Astrocyte (in vitro differentiated cells and primary cell): ENCODE measurements at regions not wholly inside any gene's neighbourhood (a gene's known extent, or its start where the extent isn't known, plus 50 kb on each side); places are given as distances from the start of the nearest gene placed in this dataset.

ENCODE experiments used
- DNase-seq: peaks from one replicate; pipeline ENCODE4 v3.0.0-alpha.2; 2010; ENCODE audit warnings: low read depth
- FAIRE-seq: peaks from 2 replicates; lab custom pipeline; 2011; peaks lifted over from hg19 to GRCh38; lab: Jason Lieb, UNC
- H2AFZ ChIP-seq: 2 replicates; pipeline ENCODE4 v1.6.0; 2012; ENCODE audit warnings: low read depth, low read length, inconsistent platforms
- H3K27ac ChIP-seq: 2 replicates; pipeline ENCODE4 v1.5.1; 2011; ENCODE audit warnings: low read depth, low read length, inconsistent platforms
- H3K27me3 ChIP-seq: 2 replicates; pipeline ENCODE4 v1.6.0; 2011; ENCODE audit warnings: low read length, inconsistent platforms; ENCODE audit not compliant: insufficient read depth
- H3K36me3 ChIP-seq: 2 replicates; pipeline ENCODE4 v1.5.1; 2011; ENCODE audit warnings: low read length, inconsistent platforms; ENCODE audit not compliant: insufficient read depth
- H3K4me1 ChIP-seq: 2 replicates; pipeline ENCODE4 v1.5.1; 2011; ENCODE audit warnings: low read length, inconsistent platforms; ENCODE audit not compliant: insufficient read depth
- H3K4me2 ChIP-seq: 2 replicates; pipeline ENCODE4 v1.6.0; 2012; ENCODE audit warnings: low read length, inconsistent platforms
- H3K4me3 ChIP-seq: 2 replicates; pipeline ENCODE4 v1.5.1; 2011; ENCODE audit warnings: low read depth, mild to moderate bottlenecking, low read length, inconsistent platforms; ENCODE audit not compliant: insufficient read depth
- H3K79me2 ChIP-seq: 2 replicates; pipeline ENCODE4 v1.6.0; 2012; ENCODE audit warnings: mild to moderate bottlenecking, low read length, inconsistent platforms; ENCODE audit not compliant: insufficient read depth
- H3K9ac ChIP-seq: 2 replicates; pipeline ENCODE4 v1.6.0; 2012; ENCODE audit warnings: mild to moderate bottlenecking, low read length, inconsistent platforms
- H3K9me3 ChIP-seq: 2 replicates; pipeline ENCODE4 v1.5.1; 2012; ENCODE audit warnings: low read depth, mild to moderate bottlenecking, low read length, inconsistent platforms; ENCODE audit not compliant: insufficient read depth
- H4K20me1 ChIP-seq: 2 replicates; pipeline ENCODE4 v1.6.0; 2012; ENCODE audit warnings: low read length, inconsistent platforms; ENCODE audit not compliant: insufficient read depth
- H3K27ac Mint-ChIP-seq: one replicate; pipeline ENCODE4 v1.8.0; 2021; ENCODE audit warnings: mild to moderate bottlenecking, mixed read lengths; ENCODE audit not compliant: unreplicated experiment
- H3K27me3 Mint-ChIP-seq: one replicate; pipeline ENCODE4 v1.8.0; 2021; ENCODE audit warnings: low read depth, mixed read lengths; ENCODE audit not compliant: unreplicated experiment
- H3K36me3 Mint-ChIP-seq: one replicate; pipeline ENCODE4 v1.8.0; 2021; ENCODE audit warnings: low read depth, mixed read lengths; ENCODE audit not compliant: unreplicated experiment
- H3K4me1 Mint-ChIP-seq: one replicate; pipeline ENCODE4 v1.8.0; 2021; ENCODE audit warnings: low read depth, mixed read lengths; ENCODE audit not compliant: unreplicated experiment
- H3K4me3 Mint-ChIP-seq: one replicate; pipeline ENCODE4 v1.8.0; 2021; ENCODE audit warnings: mild to moderate bottlenecking, moderate library complexity, mixed read lengths; ENCODE audit not compliant: unreplicated experiment
- H3K9me3 Mint-ChIP-seq: one replicate; pipeline ENCODE4 v1.8.0; 2021; ENCODE audit warnings: mild to moderate bottlenecking, mixed read lengths; ENCODE audit not compliant: unreplicated experiment
- EZH2 ChIP-seq: IDR thresholded peaks from 2 replicates; pipeline ENCODE4 v1.6.1; 2012; ENCODE audit warnings: mild to moderate bottlenecking, low read length, inconsistent platforms; ENCODE audit not compliant: insufficient read depth
- TF ChIP-seq, protein P1 (sequence below): IDR thresholded peaks from 2 replicates; pipeline ENCODE4 v1.5.1; 2011; ENCODE audit warnings: low read depth, mild to moderate bottlenecking, inconsistent platforms, low read length, moderate library complexity; ENCODE audit not compliant: insufficient read depth

DNA sequence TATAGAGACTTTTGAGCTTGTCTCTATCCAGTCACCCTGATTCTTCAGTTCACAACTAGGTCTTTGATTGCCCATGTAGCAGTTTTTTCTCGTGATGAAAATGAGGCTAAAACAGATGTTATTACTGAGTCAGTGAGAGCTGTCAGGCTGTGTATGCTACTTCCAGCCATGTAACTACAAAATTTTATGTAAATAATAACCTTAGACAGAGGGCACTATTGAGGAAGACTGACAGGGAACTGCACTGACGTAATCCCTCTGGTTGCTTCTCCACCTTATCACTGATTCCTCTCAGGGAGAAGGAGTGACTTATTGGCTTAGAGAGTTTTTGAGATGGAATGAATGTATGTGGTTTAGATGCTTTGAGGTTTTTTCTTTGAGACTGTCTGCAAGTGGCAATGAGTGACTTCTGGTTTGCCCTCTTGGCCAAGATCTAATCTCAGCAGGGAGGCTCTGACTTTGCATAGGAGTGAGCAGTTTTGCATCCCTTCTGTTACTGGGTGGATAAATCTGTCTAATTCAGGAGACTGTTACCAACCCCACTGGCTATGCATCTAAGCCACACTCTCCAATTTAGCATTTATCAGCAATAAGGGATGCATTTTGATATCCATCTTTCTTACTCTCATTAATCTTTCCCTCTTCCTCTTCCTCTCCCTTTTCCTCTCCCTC, 555.2 kb upstream of the FANCL start:
- TF ChIP-seq EZH2 = no peak
- TF ChIP-seq, protein P1, sequence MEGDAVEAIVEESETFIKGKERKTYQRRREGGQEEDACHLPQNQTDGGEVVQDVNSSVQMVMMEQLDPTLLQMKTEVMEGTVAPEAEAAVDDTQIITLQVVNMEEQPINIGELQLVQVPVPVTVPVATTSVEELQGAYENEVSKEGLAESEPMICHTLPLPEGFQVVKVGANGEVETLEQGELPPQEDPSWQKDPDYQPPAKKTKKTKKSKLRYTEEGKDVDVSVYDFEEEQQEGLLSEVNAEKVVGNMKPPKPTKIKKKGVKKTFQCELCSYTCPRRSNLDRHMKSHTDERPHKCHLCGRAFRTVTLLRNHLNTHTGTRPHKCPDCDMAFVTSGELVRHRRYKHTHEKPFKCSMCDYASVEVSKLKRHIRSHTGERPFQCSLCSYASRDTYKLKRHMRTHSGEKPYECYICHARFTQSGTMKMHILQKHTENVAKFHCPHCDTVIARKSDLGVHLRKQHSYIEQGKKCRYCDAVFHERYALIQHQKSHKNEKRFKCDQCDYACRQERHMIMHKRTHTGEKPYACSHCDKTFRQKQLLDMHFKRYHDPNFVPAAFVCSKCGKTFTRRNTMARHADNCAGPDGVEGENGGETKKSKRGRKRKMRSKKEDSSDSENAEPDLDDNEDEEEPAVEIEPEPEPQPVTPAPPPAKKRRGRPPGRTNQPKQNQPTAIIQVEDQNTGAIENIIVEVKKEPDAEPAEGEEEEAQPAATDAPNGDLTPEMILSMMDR = no peak
- no peak overlapping the region for H2AFZ ChIP-seq
- Mint-ChIP-seq H3K27me3 (no peaks in the 10 kb centered on the region), H3K4me3 (no peak overlapping the region), H3K4me1 (no peaks in the 10 kb centered on the region), H3K9me3 (no peaks in the 10 kb centered on the region), H3K36me3 (no peaks in the 10 kb centered on the region), H3K27ac (no peak overlapping the region)
- no peaks in the 10 kb centered on the region for H4K20me1 ChIP-seq
- DNase-seq (peak; percentile 1), FAIRE-seq (no peak)
- no peaks in the 10 kb centered on the region for H3K79me2 ChIP-seq
- H3K27me3 ChIP-seq = no peaks in the 10 kb centered on the region
- H3K4me2 ChIP-seq = no peak overlapping the region
- no peak overlapping the region for H3K9ac ChIP-seq
- H3K4me1 ChIP-seq = no peaks in the 10 kb centered on the region
- H3K9me3 ChIP-seq = no peaks in the 10 kb centered on the region
- H3K27ac ChIP-seq = no peak overlapping the region
- no peak overlapping the region for H3K4me3 ChIP-seq
- H3K36me3 ChIP-seq = no peaks in the 10 kb centered on the region

DNA sequence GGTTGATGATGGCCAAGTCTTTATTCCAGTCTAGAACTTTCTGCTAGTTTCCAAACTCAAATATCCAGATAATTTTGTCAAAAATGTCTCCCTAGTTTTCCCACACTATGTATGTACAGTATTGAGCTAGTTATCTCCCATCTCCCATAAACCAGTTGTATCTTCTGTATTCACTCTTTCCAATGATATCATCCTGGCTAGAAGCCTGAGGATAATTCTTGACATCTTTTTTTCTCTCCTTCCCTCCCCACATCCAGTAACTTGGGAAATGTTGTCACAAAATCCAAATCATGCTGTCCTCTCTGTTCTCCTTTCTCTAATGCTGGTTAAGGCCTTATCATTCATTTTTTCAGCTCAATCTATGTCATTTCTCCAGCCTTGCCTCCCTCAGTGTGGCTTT, 553.8 kb upstream of the FANCL start:
- H3K4me1 ChIP-seq = no peaks in the 10 kb centered on the region
- no peaks in the 10 kb centered on the region for H3K9me3 ChIP-seq
- no peak overlapping the region for H3K4me3 ChIP-seq
- Mint-ChIP-seq H3K36me3 (no peaks in the 10 kb centered on the region), H3K9me3 (no peaks in the 10 kb centered on the region), H3K27me3 (no peaks in the 10 kb centered on the region), H3K27ac (no peak overlapping the region), H3K4me1 (no peaks in the 10 kb centered on the region), H3K4me3 (no peak overlapping the region)
- no peak overlapping the region for H3K4me2 ChIP-seq
- FAIRE-seq = no peak
- H4K20me1 ChIP-seq = no peaks in the 10 kb centered on the region
- no peak for TF ChIP-seq EZH2
- TF ChIP-seq, protein P1 = no peak
- H3K79me2 ChIP-seq = no peaks in the 10 kb centered on the region
- no peak overlapping the region for H3K27ac ChIP-seq
- H3K9ac ChIP-seq = no peak overlapping the region
- no peak for DNase-seq
- no peaks in the 10 kb centered on the region for H3K27me3 ChIP-seq
- H2AFZ ChIP-seq = no peak overlapping the region
- no peaks in the 10 kb centered on the region for H3K36me3 ChIP-seq

DNA sequence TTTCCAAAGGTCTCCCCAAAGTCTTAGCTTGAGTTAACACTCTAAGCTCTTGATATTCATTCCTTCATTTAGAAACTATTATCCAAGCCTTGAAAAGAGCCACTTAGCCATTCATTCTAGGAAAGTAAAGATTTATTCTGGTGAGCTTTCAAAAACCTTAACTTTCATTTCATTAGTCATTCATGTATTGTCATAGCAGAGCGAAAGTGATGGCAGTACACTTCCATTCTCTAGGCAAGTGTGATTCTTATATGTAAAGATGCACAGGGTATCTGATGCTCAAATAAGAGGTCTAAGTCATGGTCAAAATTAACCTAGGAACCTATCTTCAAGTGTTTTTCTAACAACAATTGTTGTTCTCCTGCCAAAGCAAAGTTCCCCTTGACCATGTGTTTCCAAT, 553.0 kb upstream of the FANCL start:
- Histone ChIP-seq H3K27me3 (no peaks in the 10 kb centered on the region), H3K4me2 (no peak overlapping the region), H3K36me3 (no peaks in the 10 kb centered on the region), H3K79me2 (no peaks in the 10 kb centered on the region), H3K9me3 (no peaks in the 10 kb centered on the region), H3K27ac (no peak overlapping the region), H3K4me1 (no peaks in the 10 kb centered on the region), H4K20me1 (no peaks in the 10 kb centered on the region), H3K9ac (no peak overlapping the region), H3K4me3 (no peak overlapping the region), H2AFZ (no peak overlapping the region)
- no peak for FAIRE-seq
- no peaks in the 10 kb centered on the region for H3K27me3 Mint-ChIP-seq
- no peak overlapping the region for H3K4me3 Mint-ChIP-seq
- no peaks in the 10 kb centered on the region for H3K36me3 Mint-ChIP-seq
- no peaks in the 10 kb centered on the region for H3K4me1 Mint-ChIP-seq
- H3K27ac Mint-ChIP-seq = no peak overlapping the region
- DNase-seq = no peak
- H3K9me3 Mint-ChIP-seq = no peaks in the 10 kb centered on the region
- TF ChIP-seq, protein P1 = no peak
- TF ChIP-seq EZH2 = no peak
